AG10803 (cell line): ENCODE measurements at regions not wholly inside any gene's neighbourhood (a gene's known extent, or its start where the extent isn't known, plus 50 kb on each side); places are given as distances from the start of the nearest gene placed in this dataset.

Experiments
- DNase-seq: peaks from one replicate; pipeline ENCODE4 v3.0.0; 2010; ENCODE audit warnings: low read depth
- H3K4me3 ChIP-seq: 2 replicates; pipeline ENCODE4 v1.5.1; 2011; ENCODE audit warnings: mild to moderate bottlenecking, low read length, control low read depth
- TF ChIP-seq, protein P1 (sequence below): conservative IDR thresholded peaks from 2 replicates; pipeline ENCODE4 v1.5.1; 2011; ENCODE audit warnings: mild to moderate bottlenecking, low read length, control low read depth, inconsistent platforms

DNA sequence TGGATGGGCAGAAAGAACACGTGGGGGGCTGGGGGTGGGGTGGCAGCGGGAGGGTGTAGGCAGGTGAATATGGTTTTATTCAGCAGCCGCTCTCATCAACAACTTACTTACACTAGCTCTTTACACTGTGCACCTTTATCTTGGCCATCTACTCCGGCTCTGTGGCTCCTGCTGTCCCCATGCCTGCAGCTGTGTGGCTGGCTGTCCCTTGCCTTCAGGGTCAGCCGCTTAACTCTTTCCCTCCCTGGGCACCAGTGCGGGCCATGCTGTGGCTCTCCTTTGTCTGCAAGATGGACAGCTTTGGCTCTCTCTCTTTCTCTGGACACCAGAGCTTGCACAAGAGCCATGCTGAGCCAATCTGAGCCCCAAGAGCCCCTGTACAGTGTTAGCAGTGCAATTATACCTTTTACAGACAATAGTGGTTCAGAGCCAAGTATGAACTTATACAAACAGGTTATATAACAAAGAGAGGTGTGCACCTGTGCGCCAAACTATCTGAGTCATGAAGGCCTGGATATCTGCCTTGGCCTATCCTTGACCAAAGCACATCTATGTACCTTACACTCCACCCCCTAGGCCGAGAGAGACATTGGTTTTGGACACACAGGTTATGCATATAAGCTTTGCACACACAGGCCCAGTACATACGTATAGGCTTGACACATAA lies 94.3 kb upstream of the CTSC start:
- DNase-seq: no peak
- no peak overlapping the region for H3K4me3 ChIP-seq
- TF ChIP-seq, protein P1, sequence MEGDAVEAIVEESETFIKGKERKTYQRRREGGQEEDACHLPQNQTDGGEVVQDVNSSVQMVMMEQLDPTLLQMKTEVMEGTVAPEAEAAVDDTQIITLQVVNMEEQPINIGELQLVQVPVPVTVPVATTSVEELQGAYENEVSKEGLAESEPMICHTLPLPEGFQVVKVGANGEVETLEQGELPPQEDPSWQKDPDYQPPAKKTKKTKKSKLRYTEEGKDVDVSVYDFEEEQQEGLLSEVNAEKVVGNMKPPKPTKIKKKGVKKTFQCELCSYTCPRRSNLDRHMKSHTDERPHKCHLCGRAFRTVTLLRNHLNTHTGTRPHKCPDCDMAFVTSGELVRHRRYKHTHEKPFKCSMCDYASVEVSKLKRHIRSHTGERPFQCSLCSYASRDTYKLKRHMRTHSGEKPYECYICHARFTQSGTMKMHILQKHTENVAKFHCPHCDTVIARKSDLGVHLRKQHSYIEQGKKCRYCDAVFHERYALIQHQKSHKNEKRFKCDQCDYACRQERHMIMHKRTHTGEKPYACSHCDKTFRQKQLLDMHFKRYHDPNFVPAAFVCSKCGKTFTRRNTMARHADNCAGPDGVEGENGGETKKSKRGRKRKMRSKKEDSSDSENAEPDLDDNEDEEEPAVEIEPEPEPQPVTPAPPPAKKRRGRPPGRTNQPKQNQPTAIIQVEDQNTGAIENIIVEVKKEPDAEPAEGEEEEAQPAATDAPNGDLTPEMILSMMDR: no peak

DNA sequence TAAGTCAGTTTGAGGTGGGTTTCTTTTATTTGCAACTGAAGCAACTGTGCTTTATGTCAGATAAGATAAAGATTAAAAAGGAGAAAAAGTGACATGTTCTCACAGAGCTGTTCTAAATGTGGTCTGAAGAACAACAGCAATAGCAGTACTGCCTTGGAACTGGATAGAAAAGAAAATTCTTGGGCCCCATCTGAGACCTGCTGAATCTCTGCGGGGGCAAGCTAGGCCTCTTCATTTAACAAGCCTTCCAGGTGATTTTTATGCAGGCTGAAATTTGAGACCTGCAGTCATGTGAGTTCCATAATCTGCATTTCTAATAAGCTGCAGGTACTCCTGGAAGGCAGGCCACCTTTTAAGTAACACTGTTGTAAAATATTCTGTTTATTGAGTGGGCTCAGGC lies 91.4 kb upstream of the CTSC start:
- DNase-seq: no peak
- TF ChIP-seq, protein P1: no peak
- no peak overlapping the region for H3K4me3 ChIP-seq

DNA sequence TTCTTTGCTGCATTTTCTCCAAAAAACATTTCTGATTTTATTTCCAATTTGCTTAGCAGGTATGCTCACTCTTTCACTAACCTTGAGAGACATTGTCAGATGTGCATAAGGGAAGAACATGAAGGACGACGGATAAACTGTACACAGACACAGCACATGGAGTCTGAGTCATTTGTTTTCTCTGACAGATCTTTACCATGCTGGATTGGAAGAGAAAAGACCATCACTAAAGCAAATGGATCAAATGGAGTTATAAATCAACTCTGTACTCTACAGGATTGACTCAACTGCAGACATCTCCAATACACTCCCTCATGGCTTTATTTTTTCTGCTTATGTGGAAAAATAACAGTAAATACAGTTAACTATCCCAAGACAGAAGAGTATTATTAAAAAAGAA lies 90.2 kb upstream of the CTSC start:
- DNase-seq: no peak
- TF ChIP-seq, protein P1: no peak
- H3K4me3 ChIP-seq: no peak overlapping the region

DNA sequence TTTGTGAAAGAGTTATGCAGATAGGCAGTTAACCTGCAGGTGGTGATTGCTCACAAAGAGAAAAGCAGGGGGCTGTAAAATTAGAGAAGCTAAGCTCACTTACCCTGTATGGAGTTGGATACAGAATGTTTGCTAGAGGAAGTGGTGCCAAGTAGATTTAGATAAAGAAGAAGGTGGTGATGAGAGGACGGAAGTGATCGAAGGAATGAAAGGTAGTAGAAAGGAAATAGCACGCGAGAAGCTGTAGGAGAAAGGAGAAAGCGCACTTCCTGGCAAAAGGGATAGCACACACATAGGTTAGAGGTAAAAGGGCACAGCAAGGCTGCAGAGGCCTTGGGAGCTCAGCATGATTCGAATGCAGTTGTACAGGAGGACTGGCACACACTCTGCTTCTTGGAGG lies 87.3 kb upstream of the CTSC start:
- TF ChIP-seq, protein P1: no peak
- H3K4me3 ChIP-seq: no peak overlapping the region
- no peak for DNase-seq

DNA sequence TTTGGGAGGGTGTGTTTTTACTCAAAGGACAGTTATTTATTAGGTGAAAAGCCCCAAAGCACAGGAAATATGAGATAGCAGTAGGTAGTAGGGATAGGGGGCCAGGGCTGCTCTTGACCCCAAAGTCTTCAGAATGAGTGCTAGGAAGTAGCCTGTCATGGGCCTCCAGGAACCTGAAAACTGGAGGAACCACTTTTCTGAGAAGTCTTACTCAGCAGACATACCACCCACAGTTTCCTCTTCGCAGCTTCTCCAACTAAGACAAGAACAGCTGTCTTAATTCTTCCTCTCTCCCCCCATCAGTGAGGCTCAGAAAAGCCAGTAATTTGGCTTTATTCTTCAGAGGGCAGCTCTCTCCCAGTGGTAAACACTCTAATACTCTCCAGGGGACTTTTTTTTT lies 84.0 kb upstream of the CTSC start:
- DNase-seq: peak; percentile 25
- TF ChIP-seq, protein P1: no peak
- no peak overlapping the region for H3K4me3 ChIP-seq

DNA sequence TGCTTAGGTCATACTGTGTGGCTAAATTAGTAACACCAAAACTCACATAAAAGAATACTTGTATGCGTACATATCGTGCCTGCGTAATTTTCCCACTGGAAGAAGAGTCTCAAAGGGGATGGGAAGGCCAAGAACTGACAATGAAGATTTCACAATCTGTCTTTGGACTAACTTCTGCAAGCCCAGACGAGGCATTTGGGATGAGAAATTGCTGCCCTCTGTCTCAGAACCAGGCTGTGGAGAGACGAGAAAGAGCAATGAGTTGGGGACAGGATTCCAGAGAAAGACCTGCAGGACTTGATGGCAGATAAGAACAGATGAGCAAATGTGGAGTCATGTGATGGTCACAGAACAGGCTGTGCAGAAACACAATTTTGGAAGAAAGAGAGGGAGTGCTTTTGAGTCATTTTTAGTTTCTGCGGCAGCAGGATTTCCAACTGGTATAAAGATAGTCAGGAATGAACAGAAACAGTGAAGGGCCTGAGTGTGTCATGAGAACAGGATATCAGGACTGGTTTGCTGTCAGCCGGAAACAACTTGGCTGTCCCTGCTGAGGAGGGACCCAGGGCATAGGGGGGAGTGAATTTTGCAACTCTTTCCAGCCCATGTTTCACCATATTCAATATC lies 82.7 kb upstream of the CTSC start:
- H3K4me3 ChIP-seq: no peak overlapping the region
- DNase-seq: peak; percentile 93
- TF ChIP-seq, protein P1: peak; percentile 15

DNA sequence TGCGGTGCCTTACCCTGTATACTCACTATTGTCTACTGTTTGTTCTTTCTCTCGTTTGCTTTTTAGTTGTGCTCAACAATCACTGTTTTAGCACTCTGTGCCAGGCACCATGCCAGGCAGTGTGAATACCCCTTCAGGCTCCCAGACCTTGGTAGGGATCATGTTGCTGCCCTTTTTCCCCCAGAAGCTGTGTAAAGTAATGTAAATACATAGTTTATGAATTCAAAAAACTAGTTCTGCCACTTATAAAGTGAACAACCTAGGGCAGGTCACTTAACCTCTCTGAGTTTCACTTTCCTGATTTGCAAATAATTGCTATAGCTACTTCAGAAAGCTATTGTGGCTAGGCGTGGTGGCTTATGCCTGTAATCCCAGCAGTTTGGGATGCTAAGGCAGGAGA lies 81.0 kb upstream of the CTSC start:
- H3K4me3 ChIP-seq: no peak overlapping the region
- no peak for DNase-seq
- TF ChIP-seq, protein P1: no peak
